A673 (cell line): ENCODE measurements at regions not wholly inside any gene's neighbourhood (a gene's known extent, or its start where the extent isn't known, plus 50 kb on each side); places are given as distances from the start of the nearest gene placed in this dataset.

Experiments
- BruUV-seq: library from RNA; stranded (reverse); fragments of 400-500 nt; replicated peaks from 2 replicates; lab custom pipeline; 2021; lab: Mats Ljungman, UMichigan
- CTCF ChIA-PET: fragments of 300-600 bp; sonication (Branson Sonifier 250); formaldehyde crosslinking; loops from one replicate; lab custom pipeline; 2022; ENCODE audit warnings: antibody characterized with exemption; lab: Charles Lee
- POLR2A ChIA-PET: fragments of 300-600 bp; sonication (Branson Sonifier 250); formaldehyde crosslinking; loops from one replicate; lab custom pipeline; 2022; ENCODE audit warnings: antibody characterized with exemption; ENCODE audit not compliant: low non-redundant PET; lab: Charles Lee
- DNase-seq: peaks from one replicate; pipeline ENCODE4 v3.0.0-alpha.2; 2015; ENCODE audit warnings: low spot score
- H3K27ac ChIP-seq: fragments of 200-600 bp; sonication (generic); 2 replicates; pipeline ENCODE4 v1.5.1; 2016; ENCODE audit warnings: mixed run types, low read depth, mild to moderate bottlenecking, mixed read lengths, antibody characterized with exemption, low read length; ENCODE audit not compliant: poor library complexity, severe bottlenecking
- H3K27me3 ChIP-seq: fragments of 200-600 bp; sonication (generic); replicated peaks from 2 replicates; pipeline ENCODE4 v1.6.1; 2017; ENCODE audit warnings: mixed run types, low read depth, mild to moderate bottlenecking, mixed read lengths, antibody characterized with exemption, low read length; ENCODE audit not compliant: insufficient read depth, poor library complexity
- H3K36me3 ChIP-seq: fragments of 200-600 bp; sonication (generic); 2 replicates; pipeline ENCODE4 v1.6.1; 2016; ENCODE audit warnings: mixed run types, mild to moderate bottlenecking, mixed read lengths, antibody characterized with exemption, low read length; ENCODE audit not compliant: insufficient read depth, poor library complexity, severe bottlenecking
- H3K4me1 ChIP-seq: fragments of 200-600 bp; sonication (generic); 2 replicates; pipeline ENCODE4 v1.6.1; 2017; ENCODE audit warnings: mixed run types, mild to moderate bottlenecking, mixed read lengths, antibody characterized with exemption, low read length; ENCODE audit not compliant: insufficient read depth, poor library complexity, severe bottlenecking
- H3K4me3 ChIP-seq: fragments of 200-600 bp; sonication (generic); 2 replicates; pipeline ENCODE4 v1.5.1; 2016; ENCODE audit warnings: low read depth, mixed run types, mild to moderate bottlenecking, mixed read lengths, low read length; ENCODE audit not compliant: poor library complexity, severe bottlenecking
- H3K9me3 ChIP-seq: fragments of 200-600 bp; sonication (generic); 2 replicates; pipeline ENCODE4 v1.6.1; 2016; ENCODE audit warnings: mixed run types, low read depth, mild to moderate bottlenecking, mixed read lengths, antibody characterized with exemption, low read length; ENCODE audit not compliant: poor library complexity, severe bottlenecking
- CTCF ChIP-seq: fragments of 300-800, 200-600 bp; sonication (generic); conservative IDR thresholded peaks from 2 replicates; pipeline ENCODE4 v1.5.1; 2017; ENCODE audit warnings: low read depth, mild to moderate bottlenecking, antibody characterized with exemption, low read length, moderate library complexity, mixed read lengths
- EZH2 ChIP-seq: fragments of 200-600 bp; sonication (generic); IDR thresholded peaks from 2 replicates; pipeline ENCODE4 v1.6.1; 2017; ENCODE audit warnings: borderline replicate concordance, low read depth, mild to moderate bottlenecking, mixed read lengths, antibody characterized with exemption, low read length; ENCODE audit not compliant: poor library complexity, severe bottlenecking
- intact Hi-C: fragments of 100-400 bp; cut with micrococcal nuclease; formaldehyde crosslinking; loops from one replicate; pipeline ENCODE4 v1.10.0; 2022; ENCODE audit not compliant: unreplicated experiment

DNA sequence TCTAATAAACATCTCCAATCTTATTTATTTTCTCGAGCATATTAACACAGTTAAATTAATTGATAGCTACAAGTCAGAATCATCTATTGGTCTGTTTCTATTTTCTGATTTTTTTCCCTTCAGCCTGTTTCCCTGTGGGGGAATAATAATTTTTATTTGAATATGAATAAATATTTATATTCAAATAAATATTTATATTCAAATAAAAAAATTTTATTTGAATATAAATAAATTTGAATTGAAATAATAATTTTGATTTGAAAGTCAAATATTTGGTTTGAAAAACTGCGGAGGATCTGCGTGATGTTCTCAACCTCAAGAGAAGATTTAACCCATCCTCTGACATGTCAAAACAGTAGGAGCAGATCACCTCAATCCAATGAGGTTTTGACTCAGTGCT, 380.1 kb upstream of the MEIS2 start:
- no TSS peak for BruUV-seq
- intact Hi-C loops, result loop anchor here (10.0 kb wide), 1 partner anchor 56 kb away; no protein-coding TSS in a partner anchor
- DNase-seq, result no peak
- ChIA-PET POLR2A (no interaction called here), CTCF (no interaction called here)
- no peaks in the 10 kb centered on the region for H3K27me3 ChIP-seq
- no peak for TF ChIP-seq EZH2
- no peak for TF ChIP-seq CTCF
- no peaks in the 10 kb centered on the region for H3K4me1 ChIP-seq
- peaks cover 6% of the 10 kb centered on the region for H3K9me3 ChIP-seq
- H3K27ac ChIP-seq, result no peak overlapping the region
- no peak overlapping the region for H3K4me3 ChIP-seq
- no peaks in the 10 kb centered on the region for H3K36me3 ChIP-seq

DNA sequence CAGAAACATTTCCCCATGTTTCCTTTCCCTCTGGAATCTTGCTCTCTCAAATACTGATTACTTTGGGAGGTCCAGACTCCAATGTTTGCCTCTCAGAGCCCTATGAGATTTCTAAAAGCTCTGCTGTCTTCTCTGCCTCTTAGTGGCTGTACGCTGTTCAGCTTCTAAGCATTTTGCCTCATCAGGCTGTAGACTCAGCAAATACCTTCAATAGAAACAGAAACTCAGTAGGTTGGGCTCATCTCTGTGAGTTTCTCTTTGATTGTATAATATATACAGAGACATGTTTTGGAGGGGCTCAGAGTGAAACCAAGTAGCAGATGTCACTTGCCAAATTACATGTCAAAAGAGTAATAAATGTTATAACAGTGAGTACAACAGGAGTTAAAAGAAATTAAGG, 380.8 kb upstream of the MEIS2 start:
- no peak overlapping the region for H3K4me3 ChIP-seq
- ChIA-PET CTCF (no interaction called here), POLR2A (no interaction called here)
- H3K4me1 ChIP-seq, result no peaks in the 10 kb centered on the region
- H3K9me3 ChIP-seq, result peaks cover 6% of the 10 kb centered on the region
- H3K27me3 ChIP-seq, result no peaks in the 10 kb centered on the region
- BruUV-seq, result no TSS peak
- DNase-seq, result no peak
- no peak for TF ChIP-seq CTCF
- no peak for TF ChIP-seq EZH2
- H3K36me3 ChIP-seq, result no peaks in the 10 kb centered on the region
- no peak overlapping the region for H3K27ac ChIP-seq
- intact Hi-C loops, result loop anchor here (10.0 kb wide), 1 partner anchor 56 kb away; no protein-coding TSS in a partner anchor

DNA sequence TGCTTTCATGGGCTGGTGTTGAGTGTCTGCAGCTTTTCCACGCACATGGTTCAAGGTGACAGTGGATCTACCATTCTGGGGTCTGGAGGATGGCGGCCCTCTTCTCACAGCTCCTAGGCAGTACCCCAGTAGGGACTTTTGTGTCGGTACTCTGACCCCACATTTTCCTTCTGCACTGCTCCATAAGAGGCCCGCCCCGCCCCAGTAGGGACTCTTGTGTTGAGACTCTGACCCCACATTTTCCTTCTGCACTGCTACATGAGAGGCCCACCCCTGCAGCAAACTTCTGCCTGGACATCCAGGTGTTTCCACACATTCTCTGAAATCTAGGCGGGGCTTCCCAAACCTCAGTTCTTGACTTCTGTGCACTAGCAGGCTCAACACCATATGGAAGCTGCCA, 383.4 kb upstream of the MEIS2 start:
- H3K4me1 ChIP-seq, result no peaks in the 10 kb centered on the region
- intact Hi-C loops, result loop anchor here (10.0 kb wide), 1 partner anchor 59 kb away; no protein-coding TSS in a partner anchor
- no peak for TF ChIP-seq CTCF
- TF ChIP-seq EZH2, result no peak
- BruUV-seq, result no TSS peak
- H3K9me3 ChIP-seq, result peaks cover 6% of the 10 kb centered on the region
- H3K27me3 ChIP-seq, result no peaks in the 10 kb centered on the region
- H3K36me3 ChIP-seq, result no peaks in the 10 kb centered on the region
- ChIA-PET POLR2A (no interaction called here), CTCF (no interaction called here)
- H3K27ac ChIP-seq, result no peak overlapping the region
- H3K4me3 ChIP-seq, result no peak overlapping the region
- DNase-seq, result no peak
